H1 (cell line): ENCODE measurements at regions not wholly inside any gene's neighbourhood (a gene's known extent, or its start where the extent isn't known, plus 50 kb on each side); places are given as distances from the start of the nearest gene placed in this dataset.

ENCODE experiments used
- CTCF ChIA-PET: fragments of 300-600 bp; sonication (Branson Sonifier 250); formaldehyde crosslinking; loops from one replicate; lab custom pipeline; 2021; ENCODE audit not compliant: partially characterized antibody; lab: Charles Lee
- POLR2A ChIA-PET: fragments of 300-600 bp; sonication (Branson Sonifier 250); formaldehyde crosslinking; loops from one replicate; lab custom pipeline; 2021; ENCODE audit warnings: inconsistent platforms; ENCODE audit not compliant: partially characterized antibody; lab: Charles Lee
- DNase-seq, 2 experiments: peaks; one replicate each; pipeline versions ENCODE4 v3.0.0 to v3.0.0-alpha.2; 2010 to 2022; ENCODE audit warnings: low spot score in 2 of 2, low read depth in 1 of 2, mixed read lengths in 1 of 2
- FAIRE-seq: peaks from 2 replicates; lab custom pipeline; 2011; peaks lifted over from hg19 to GRCh38; lab: Jason Lieb, UNC
- H2AFZ ChIP-seq: 2 replicates; pipeline ENCODE4 v1.8.1; 2012; ENCODE audit warnings: low read length, inconsistent platforms
- H2AK5ac ChIP-seq: 2 replicates; pipeline ENCODE4 v1.6.1; 2013; ENCODE audit warnings: low read depth, low read length
- H2BK120ac ChIP-seq: replicated peaks from 2 replicates; pipeline ENCODE3; 2013; ENCODE audit warnings: low read depth, low read length, inconsistent platforms
- H2BK12ac ChIP-seq: 2 replicates; pipeline ENCODE4 v1.6.1; 2013; ENCODE audit warnings: low read depth, low read length
- H2BK15ac ChIP-seq: 2 replicates; pipeline ENCODE4 v1.6.1; 2013; ENCODE audit warnings: low read length
- H2BK20ac ChIP-seq: 2 replicates; pipeline ENCODE4 v1.6.1; 2013; ENCODE audit warnings: low read length
- H2BK5ac ChIP-seq: 2 replicates; pipeline ENCODE4 v1.6.1; 2013; ENCODE audit warnings: low read depth, low read length
- H3K14ac ChIP-seq: 2 replicates; pipeline ENCODE4 v1.6.1; 2013; ENCODE audit warnings: inconsistent platforms; ENCODE audit not compliant: insufficient read length
- H3K18ac ChIP-seq: 2 replicates; pipeline ENCODE4 v1.6.1; 2013; ENCODE audit warnings: low read length; ENCODE audit errors: extremely low read depth
- H3K23ac ChIP-seq: 2 replicates; pipeline ENCODE4 v1.6.1; 2013; ENCODE audit warnings: inconsistent platforms; ENCODE audit not compliant: insufficient read length
- H3K23me2 ChIP-seq: 2 replicates; pipeline ENCODE4 v1.6.1; 2013; ENCODE audit warnings: low read depth, low read length
- H3K27ac ChIP-seq: 2 replicates; pipeline ENCODE4 v1.6.1; 2011; ENCODE audit warnings: low read depth, low read length, inconsistent platforms
- H3K27me3 ChIP-seq, 4 experiments: replicated peaks in 1 of 4; 1 replicate in 1 of 4; 2 replicates in 3 of 4; pipeline versions ENCODE4 v1.6.1 to v1.8.1; 2011 to 2013; ENCODE audit warnings: low read length in 3 of 4, mild to moderate bottlenecking in 3 of 4, inconsistent platforms in 2 of 4, mixed read lengths in 2 of 4, moderate library complexity in 1 of 4; ENCODE audit not compliant: control insufficient read depth in 3 of 4, insufficient read depth in 3 of 4; ENCODE audit errors: extremely low read depth in 1 of 4
- H3K36me3 ChIP-seq, 4 experiments: 2 replicates each; pipeline versions ENCODE4 v1.6.1 to v1.8.1; 2011 to 2013; ENCODE audit warnings: mild to moderate bottlenecking in 4 of 4, low read length in 3 of 4, moderate library complexity in 2 of 4, control low read depth in 1 of 4, inconsistent platforms in 1 of 4; ENCODE audit not compliant: insufficient read depth in 4 of 4, control insufficient read depth in 2 of 4
- H3K4ac ChIP-seq: replicated peaks from 2 replicates; pipeline ENCODE3; 2013; ENCODE audit warnings: low read length, low read depth, mixed read lengths, inconsistent platforms; ENCODE audit not compliant: insufficient read length
- H3K4me1 ChIP-seq, 4 experiments: replicated peaks in 1 of 4; 1 replicate in 1 of 4; 2 replicates in 3 of 4; pipeline versions ENCODE4 v1.6.1 to v1.8.1; 2011 to 2013; ENCODE audit warnings: low read length in 3 of 4, inconsistent platforms in 2 of 4, mixed read lengths in 1 of 4; ENCODE audit not compliant: insufficient read depth in 4 of 4, control insufficient read depth in 3 of 4
- H3K4me2 ChIP-seq, 2 experiments: 2 replicates each; pipeline versions ENCODE4 v1.6.1 to v1.8.1; 2011 to 2013; ENCODE audit warnings: low read depth in 2 of 2, low read length in 2 of 2, control low read depth in 1 of 2, inconsistent platforms in 1 of 2, mild to moderate bottlenecking in 1 of 2; ENCODE audit not compliant: insufficient read depth in 1 of 2
- H3K4me3 ChIP-seq, 4 experiments: fragments of 200-600, 300-600 bp in 1 of 4; sonication (generic), shearing (Covaris generic), sonication (Bioruptor Twin) in 1 of 4; 2 replicates each; pipeline versions ENCODE4 v1.5.1 to v1.8.1; 2011 to 2016; ENCODE audit warnings: low read length in 4 of 4, low read depth in 3 of 4, control low read depth in 2 of 4, inconsistent platforms in 2 of 4, mild to moderate bottlenecking in 2 of 4, mixed read lengths in 1 of 4, moderate library complexity in 1 of 4; ENCODE audit not compliant: insufficient read depth in 2 of 4; ENCODE audit errors: extremely low read depth in 1 of 4
- H3K56ac ChIP-seq: replicated peaks from 2 replicates; pipeline ENCODE3; 2013; ENCODE audit warnings: low read depth, mild to moderate bottlenecking, mixed read lengths, low read length, inconsistent platforms; ENCODE audit not compliant: insufficient read length
- H3K79me1 ChIP-seq: 2 replicates; pipeline ENCODE4 v1.6.1; 2013; ENCODE audit warnings: low read depth, low read length, control low read depth
- H3K79me2 ChIP-seq, 2 experiments: 2 replicates each; pipeline versions ENCODE4 v1.6.1 to v1.8.1; 2012 to 2013; ENCODE audit warnings: low read length in 2 of 2, mild to moderate bottlenecking in 2 of 2, inconsistent platforms in 1 of 2; ENCODE audit not compliant: insufficient read depth in 2 of 2, control insufficient read depth in 1 of 2
- H3K9ac ChIP-seq, 4 experiments: replicated peaks in 1 of 4; 1 replicate in 1 of 4; 2 replicates in 3 of 4; pipeline versions ENCODE4 v1.6.1 to v1.8.1; 2011 to 2013; ENCODE audit warnings: low read depth in 3 of 4, low read length in 3 of 4, control low read depth in 2 of 4, mild to moderate bottlenecking in 2 of 4, moderate library complexity in 2 of 4, inconsistent platforms in 1 of 4; ENCODE audit errors: extremely low read depth in 1 of 4
- H3K9me3 ChIP-seq, 2 experiments: 2 replicates each; pipeline versions ENCODE4 v1.6.1 to v1.8.1; 2012 to 2013; ENCODE audit warnings: mild to moderate bottlenecking in 2 of 2, moderate library complexity in 2 of 2, control low read depth in 1 of 2, inconsistent platforms in 1 of 2, low read depth in 1 of 2, low read length in 1 of 2, mixed read lengths in 1 of 2; ENCODE audit not compliant: insufficient read depth in 2 of 2
- H4K20me1 ChIP-seq, 2 experiments: replicated peaks in 1 of 2; 2 replicates each; pipeline versions ENCODE3 to v1.8.1; 2011 to 2013; ENCODE audit warnings: inconsistent platforms in 2 of 2, low read length in 2 of 2, mild to moderate bottlenecking in 1 of 2; ENCODE audit not compliant: insufficient read depth in 2 of 2, control insufficient read depth in 1 of 2
- H4K5ac ChIP-seq: 2 replicates; pipeline ENCODE4 v1.6.1; 2013; ENCODE audit warnings: low read length, low read depth, mixed read lengths, inconsistent platforms; ENCODE audit not compliant: insufficient read length
- H4K8ac ChIP-seq: 2 replicates; pipeline ENCODE4 v1.8.0; 2013; ENCODE audit warnings: mild to moderate bottlenecking, moderate library complexity, low read length, inconsistent platforms; ENCODE audit not compliant: insufficient read depth; ENCODE audit errors: extremely low read depth
- H4K91ac ChIP-seq: replicated peaks from 2 replicates; pipeline ENCODE3; 2013; ENCODE audit warnings: low read length, mixed read lengths, inconsistent platforms; ENCODE audit not compliant: insufficient read length
- ATF2 ChIP-seq: IDR thresholded peaks from 2 replicates; pipeline ENCODE4 v1.6.1; 2012; ENCODE audit warnings: low read length, inconsistent platforms
- CHD2 ChIP-seq: IDR thresholded peaks from 2 replicates; pipeline ENCODE4 v1.6.1; 2012; ENCODE audit warnings: low read length, improper control_type of control experiment
- EZH2 ChIP-seq: fragments of 200-600 bp; sonication (generic); IDR thresholded peaks from 2 replicates; pipeline ENCODE4 v1.7.1; 2012; ENCODE audit warnings: low read depth, mild to moderate bottlenecking, moderate library complexity, low read length, inconsistent platforms; ENCODE audit not compliant: severe bottlenecking
- FOSL1 ChIP-seq: IDR thresholded peaks from 2 replicates; pipeline ENCODE4 v1.6.1; 2011; ENCODE audit warnings: mild to moderate bottlenecking, low read depth, low read length, moderate library complexity; ENCODE audit not compliant: insufficient read depth
- HDAC2 ChIP-seq, 2 experiments: fragments of 300-600 bp in 1 of 2; sonication (generic) in 1 of 2; IDR thresholded peaks; 2 replicates each; pipeline ENCODE4 v1.6.1; 2011 to 2012; ENCODE audit warnings: low read depth in 2 of 2, low read length in 2 of 2, mild to moderate bottlenecking in 2 of 2, moderate library complexity in 2 of 2, borderline replicate concordance in 1 of 2, inconsistent platforms in 1 of 2
- JUND ChIP-seq: IDR thresholded peaks from 2 replicates; pipeline ENCODE4 v1.6.1; 2011; ENCODE audit warnings: mild to moderate bottlenecking, improper control_type of control experiment, low read length
- KDM4A ChIP-seq: IDR thresholded peaks from one replicate; pipeline ENCODE4 v1.7.1; 2012; ENCODE audit warnings: low read depth, mild to moderate bottlenecking, moderate library complexity, low read length, inconsistent platforms; ENCODE audit not compliant: severe bottlenecking
- KDM5A ChIP-seq: fragments of 200-600 bp; IDR thresholded peaks from 2 replicates; pipeline ENCODE4 v1.7.1; 2012; ENCODE audit warnings: mild to moderate bottlenecking, low read length, inconsistent platforms, mixed read lengths
- POU5F1 ChIP-seq: IDR thresholded peaks from 2 replicates; pipeline ENCODE4 v1.6.1; 2011; ENCODE audit warnings: low read depth, mild to moderate bottlenecking, low read length, moderate library complexity
- SAP30 ChIP-seq: fragments of 300-600 bp; sonication (generic); IDR thresholded peaks from 2 replicates; pipeline ENCODE4 v1.7.1; 2012; ENCODE audit warnings: low read length, moderate library complexity, mild to moderate bottlenecking, inconsistent platforms; ENCODE audit not compliant: insufficient read depth, insufficient replicate concordance
- SUZ12 ChIP-seq: fragments of 200-600 bp; sonication (generic); IDR thresholded peaks from 2 replicates; pipeline ENCODE4 v1.6.1; 2012; ENCODE audit warnings: mild to moderate bottlenecking, inconsistent platforms, low read length, moderate library complexity, mixed read lengths
- TAF7 ChIP-seq: optimal IDR thresholded peaks from 2 replicates; pipeline ENCODE3; 2011; ENCODE audit warnings: low read depth, mild to moderate bottlenecking, inconsistent platforms, low read length, moderate library complexity, borderline replicate concordance
- WGBS, 2 experiments: shearing (Covaris generic) in 1 of 2; methylation state at CpG; one replicate each; pipeline versions ENCODE4 v1.1.6 to v1.1.7; 2013 to 2015; ENCODE audit warnings: low lambda C conversion rate in 2 of 2, mixed read lengths in 2 of 2, inconsistent platforms in 1 of 2, low coverage in 1 of 2, missing lambda C conversion rate in 1 of 2; ENCODE audit not compliant: insufficient replicate concordance in 2 of 2, insufficient coverage in 1 of 2, insufficient read length in 1 of 2; ENCODE audit errors: extremely low coverage in 1 of 2, missing lambda C conversion rate in 1 of 2; 5-methylcytosine and 5-hydroxymethylcytosine counted together

- Histone ChIP-seq H2AFZ (no peak overlapping the region), H4K20me1 (no peaks in the 10 kb centered on the region), H3K4ac (no peak overlapping the region), H4K91ac (no peak overlapping the region), H3K4me2 (no peak overlapping the region), H3K14ac (no peak overlapping the region), H2BK5ac (no peak overlapping the region), H3K23ac (no peak overlapping the region), H3K4me1 (peaks cover 0 to 10% (median 5%) of the 10 kb centered on the region in 4 experiments; a peak in 4 of 7 replicates), H3K27me3 (no peaks in the 10 kb centered on the region; a peak in 1 of 7 replicates), H3K18ac (no peak overlapping the region), H2BK20ac (no peak overlapping the region), H3K4me3 (no peak overlapping the region), H3K9me3 (no peaks in the 10 kb centered on the region), H3K79me1 (no peaks in the 10 kb centered on the region), H3K27ac (no peak overlapping the region), H4K8ac (no peak overlapping the region), H2AK5ac (no peak overlapping the region), H2BK15ac (no peak overlapping the region), H3K36me3 (no peaks in the 10 kb centered on the region), H2BK120ac (no peak overlapping the region), H4K5ac (no peak overlapping the region), H3K9ac (no peak overlapping the region), H3K79me2 (no peaks in the 10 kb centered on the region), H3K23me2 (no peaks in the 10 kb centered on the region), H2BK12ac (no peak overlapping the region), H3K56ac (no peak overlapping the region)
- DNase-seq (no peak), FAIRE-seq (no peak)
- ChIA-PET CTCF (interaction anchor here (1.1 to 3.9 kb wide), 3 partner anchors 11 to 348 kb away, joined by 3 to 11 read pairs (median 3); no protein-coding TSS in a partner anchor), POLR2A (no interaction called here)
- WGBS, 2 experiments = 91% methylated on average over 3 of the region's 3 CpGs; no CpG with 5 or more reads in 1 of the 2 experiments
- no peak for TF ChIP-seq JUND
- TF ChIP-seq KDM4A = no peak
- no peak for TF ChIP-seq HDAC2 (IDR thresholded peaks at IDR 0.05; ENCODE audit: borderline replicate concordance in 1 of 2, low read depth in 2 of 2, low read length in 2 of 2)
- no peak for TF ChIP-seq SUZ12
- no peak for TF ChIP-seq SAP30
- no peak for TF ChIP-seq CHD2
- no peak for TF ChIP-seq TAF7
- TF ChIP-seq ATF2 = no peak
- no peak for TF ChIP-seq POU5F1
- TF ChIP-seq EZH2 = no peak
- TF ChIP-seq KDM5A = no peak
- TF ChIP-seq FOSL1 = no peak
Measured at GRCh38 chr15:63440265-63440648, 58.6 kb upstream of the CA12 start.
